Omental fat pad (tissue), 3 donors: ENCODE measurements at regions not wholly inside any gene's neighbourhood (a gene's known extent, or its start where the extent isn't known, plus 50 kb on each side); places are given as distances from the start of the nearest gene placed in this dataset.

Experiments
- ATAC-seq: fragments of 150-250 bp; one replicate; pipeline ENCODE4 v1.9.1; 2016; ENCODE audit warnings: mild to moderate bottlenecking, moderate library complexity; ENCODE audit not compliant: low FRiP score
- DNase-seq: peaks from one replicate; pipeline ENCODE4 v3.0.0-alpha.2; 2019; ENCODE audit warnings: low spot score
- CTCF ChIP-seq, 3 donors: fragments of 450-650 bp; IDR thresholded peaks; one replicate each; pipeline ENCODE4 v1.5.1; 2016 to 2017; ENCODE audit warnings: antibody characterized with exemption in 3 of 3, mild to moderate bottlenecking in 3 of 3, moderate library complexity in 2 of 3

DNA sequence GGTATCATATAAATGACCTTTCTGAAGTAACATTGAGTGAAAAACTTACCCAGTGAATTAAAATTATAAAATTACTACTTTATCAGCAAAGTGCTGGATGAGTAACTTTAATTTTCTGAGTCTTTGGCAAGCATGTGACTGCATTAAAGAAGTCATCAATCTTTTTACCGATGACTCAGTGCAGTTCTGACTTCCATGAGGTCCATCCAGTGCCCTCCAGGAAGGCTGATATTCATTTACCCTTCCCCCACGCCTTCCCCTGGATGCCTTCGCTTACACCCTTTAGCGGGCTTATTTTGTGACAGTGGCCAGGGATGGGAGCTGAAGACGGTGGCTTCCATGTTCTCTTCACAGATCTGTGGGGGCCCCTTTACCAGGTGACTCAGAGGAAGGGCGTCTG lies 572.9 kb upstream of the PFKP start:
- DNase-seq (no peak), ATAC-seq (no peak)
- no peak for TF ChIP-seq CTCF (IDR thresholded peaks at IDR 0.05)

GRCh38 chr10:2488446-2489005 lies 578.8 kb upstream of the PFKP start:
- TF ChIP-seq CTCF (IDR thresholded peaks at IDR 0.05) = no peak
- DNase-seq (no peak), ATAC-seq (no peak)

- no peak for ATAC-seq
- no peak for TF ChIP-seq CTCF (IDR thresholded peaks at IDR 0.05)
- DNase-seq = no peak
Observed at GRCh38 chr10:2487921-2488320, 579.4 kb upstream of the PFKP start.

DNA sequence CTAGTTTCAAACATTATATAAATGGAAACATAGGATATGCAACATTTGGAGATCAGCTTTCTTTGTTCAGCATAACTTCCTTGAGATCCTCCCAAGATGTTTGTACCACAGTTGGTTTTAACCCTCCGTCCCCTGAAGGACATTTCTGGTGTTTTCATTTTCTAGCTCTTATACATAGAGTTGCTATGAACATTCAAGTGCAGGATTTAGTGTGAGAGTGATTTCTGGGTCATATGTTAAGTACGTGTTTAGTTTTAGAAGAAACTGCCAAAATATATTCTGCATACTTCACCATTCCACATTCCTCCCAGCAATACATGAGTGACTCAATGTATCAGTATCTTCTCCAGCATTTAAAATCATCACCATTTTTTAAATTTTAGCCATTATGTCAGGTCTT lies 588.7 kb upstream of the PFKP start:
- ATAC-seq (no peak), DNase-seq (no peak)
- TF ChIP-seq CTCF (IDR thresholded peaks at IDR 0.05) = no peak

GRCh38 chr10:2476812-2477553 lies 590.4 kb upstream of the PFKP start:
- DNase-seq = no peak
- ATAC-seq = no peak
- no peak for TF ChIP-seq CTCF (IDR thresholded peaks at IDR 0.05)

DNA sequence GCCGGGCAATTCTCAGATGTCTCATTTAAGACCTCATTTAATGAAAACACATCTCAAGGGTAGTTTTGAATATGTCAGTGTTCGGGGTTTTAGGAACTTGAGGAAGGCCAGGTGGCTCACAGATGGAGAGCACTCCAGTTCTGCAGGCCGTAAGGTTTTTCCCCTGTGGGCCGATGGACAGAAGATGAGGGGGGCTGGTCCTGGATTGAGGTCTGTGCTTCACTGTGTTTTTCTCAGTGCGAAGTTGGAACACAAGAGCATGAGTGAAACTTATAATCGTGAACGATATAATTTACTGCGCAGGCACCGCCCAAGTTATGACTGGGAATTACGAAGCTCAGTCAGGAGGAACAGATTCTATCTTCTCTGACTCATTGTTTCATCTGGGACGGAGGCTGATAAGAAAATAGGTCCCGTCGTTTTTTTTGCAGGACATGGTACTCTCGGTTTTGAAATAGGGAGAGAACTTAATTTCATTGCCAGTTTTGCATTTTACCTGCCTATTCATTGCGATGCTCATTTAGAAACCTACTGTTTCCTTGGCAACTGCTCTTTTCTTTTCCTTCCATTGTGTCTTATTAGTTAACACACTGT lies 591.0 kb upstream of the PFKP start:
- DNase-seq (no peak), ATAC-seq (no peak)
- TF ChIP-seq CTCF (IDR thresholded peaks at IDR 0.05) = no peak
